DOHH2 (cell line): ENCODE measurements at regions not wholly inside any gene's neighbourhood (a gene's known extent, or its start where the extent isn't known, plus 50 kb on each side); places are given as distances from the start of the nearest gene placed in this dataset.

Experiments
- H3F3A ChIP-seq: fragments of 200-600 bp; sonication (generic), shearing (Covaris generic); 2 replicates; pipeline ENCODE4 v1.6.0; 2016; ENCODE audit warnings: antibody characterized with exemption, mild to moderate bottlenecking; ENCODE audit not compliant: control insufficient read depth, insufficient read depth
- H3K27ac ChIP-seq: fragments of 200-600 bp; sonication (generic); 2 replicates; pipeline ENCODE4 v1.5.1; 2014; ENCODE audit warnings: low read depth, mild to moderate bottlenecking, low read length, moderate library complexity
- H3K27me3 ChIP-seq: fragments of 200-600 bp; sonication (generic); 2 replicates; pipeline ENCODE4 v1.6.1; 2014; ENCODE audit warnings: mild to moderate bottlenecking, low read length, mixed read lengths; ENCODE audit not compliant: control insufficient read depth
- H3K36me3 ChIP-seq: fragments of 200-600 bp; sonication (generic); 2 replicates; pipeline ENCODE4 v1.6.1; 2014; ENCODE audit warnings: mild to moderate bottlenecking, low read length, moderate library complexity, mixed read lengths; ENCODE audit not compliant: control insufficient read depth
- H3K4me1 ChIP-seq: fragments of 200-600 bp; sonication (generic); 2 replicates; pipeline ENCODE4 v1.6.1; 2014; ENCODE audit warnings: mild to moderate bottlenecking, low read length, mixed read lengths; ENCODE audit not compliant: control insufficient read depth
- H3K4me2 ChIP-seq: fragments of 200-600 bp; sonication (generic); 2 replicates; pipeline ENCODE4 v1.6.0; 2014; ENCODE audit warnings: mild to moderate bottlenecking, low read length, moderate library complexity
- H3K4me3 ChIP-seq: fragments of 200-600 bp; sonication (generic); 2 replicates; pipeline ENCODE4 v1.5.1; 2014; ENCODE audit warnings: mild to moderate bottlenecking, low read length, mixed read lengths
- H3K79me2 ChIP-seq: fragments of 200-600 bp; sonication (generic); 2 replicates; pipeline ENCODE4 v1.6.1; 2014; ENCODE audit warnings: mild to moderate bottlenecking, low read length, mixed read lengths; ENCODE audit not compliant: control insufficient read depth
- H3K9me2 ChIP-seq: fragments of 200-600 bp; sonication (generic); replicated peaks from 2 replicates; pipeline ENCODE4 v1.6.1; 2014; ENCODE audit warnings: mild to moderate bottlenecking, low read length, mixed read lengths; ENCODE audit not compliant: control insufficient read depth
- H3K9me3 ChIP-seq: fragments of 200-600 bp; sonication (generic); 2 replicates; pipeline ENCODE4 v1.6.1; 2014; ENCODE audit warnings: antibody characterized with exemption, low read length, mixed read lengths; ENCODE audit not compliant: control insufficient read depth, insufficient read depth
- H4K20me1 ChIP-seq: fragments of 200-600 bp; sonication (generic); 2 replicates; pipeline ENCODE4 v1.6.0; 2014; ENCODE audit warnings: low read depth, mild to moderate bottlenecking, antibody characterized with exemption, low read length, moderate library complexity; ENCODE audit not compliant: control insufficient read depth, insufficient read depth
- CTCF ChIP-seq: fragments of 200-600 bp; sonication (generic); IDR thresholded peaks from one replicate; pipeline ENCODE4 v1.5.1; 2014; ENCODE audit warnings: antibody characterized with exemption, mild to moderate bottlenecking, low read depth, low read length; ENCODE audit not compliant: poor library complexity, severe bottlenecking
- EZH2phosphoT487 ChIP-seq: fragments of 200-600 bp; sonication (generic); IDR thresholded peaks from 2 replicates; pipeline ENCODE4 v1.6.1; 2017; ENCODE audit warnings: borderline replicate concordance, mild to moderate bottlenecking, antibody characterized with exemption, low read length, moderate library complexity, mixed read lengths

- no peak overlapping the region for H3K4me2 ChIP-seq
- H3K79me2 ChIP-seq: no peaks in the 10 kb centered on the region
- no peaks in the 10 kb centered on the region for H3K9me3 ChIP-seq
- no peaks in the 10 kb centered on the region for H4K20me1 ChIP-seq
- no peaks in the 10 kb centered on the region for H3F3A ChIP-seq
- no peak overlapping the region for H3K4me3 ChIP-seq
- H3K36me3 ChIP-seq: no peaks in the 10 kb centered on the region
- H3K9me2 ChIP-seq: no peaks in the 10 kb centered on the region
- no peak for TF ChIP-seq EZH2phosphoT487
- TF ChIP-seq CTCF: no peak
- H3K4me1 ChIP-seq: no peaks in the 10 kb centered on the region
- no peaks in the 10 kb centered on the region for H3K27me3 ChIP-seq
- no peak overlapping the region for H3K27ac ChIP-seq
Observed at GRCh38 chr2:147679191-147679954, 165.5 kb upstream of the ACVR2A start.

GRCh38 chr2:147665105-147665504, 179.7 kb upstream of the ACVR2A start:
- no peaks in the 10 kb centered on the region for H3K4me1 ChIP-seq
- no peaks in the 10 kb centered on the region for H3F3A ChIP-seq
- H3K9me3 ChIP-seq: no peaks in the 10 kb centered on the region
- H4K20me1 ChIP-seq: no peaks in the 10 kb centered on the region
- no peak overlapping the region for H3K4me3 ChIP-seq
- H3K9me2 ChIP-seq: no peaks in the 10 kb centered on the region; the same call in 1 of the 2 replicates
- H3K36me3 ChIP-seq: no peaks in the 10 kb centered on the region
- H3K27ac ChIP-seq: no peak overlapping the region
- H3K27me3 ChIP-seq: no peaks in the 10 kb centered on the region
- H3K79me2 ChIP-seq: no peaks in the 10 kb centered on the region
- no peak for TF ChIP-seq CTCF
- no peak for TF ChIP-seq EZH2phosphoT487
- no peak overlapping the region for H3K4me2 ChIP-seq

GRCh38 chr2:147663962-147664361, 180.9 kb upstream of the ACVR2A start:
- Histone ChIP-seq H3K36me3 (no peaks in the 10 kb centered on the region), H3K4me2 (no peak overlapping the region), H3K4me3 (no peak overlapping the region), H3K27ac (no peak overlapping the region), H3K27me3 (no peaks in the 10 kb centered on the region), H3K4me1 (no peaks in the 10 kb centered on the region), H3K9me3 (no peaks in the 10 kb centered on the region), H4K20me1 (no peaks in the 10 kb centered on the region), H3F3A (no peaks in the 10 kb centered on the region), H3K79me2 (no peaks in the 10 kb centered on the region), H3K9me2 (no peaks in the 10 kb centered on the region; the same call in 1 of the 2 replicates)
- TF ChIP-seq CTCF (no peak), EZH2phosphoT487 (no peak)
